AG09319 (cell line): ENCODE measurements at regions not wholly inside any gene's neighbourhood (a gene's known extent, or its start where the extent isn't known, plus 50 kb on each side); places are given as distances from the start of the nearest gene placed in this dataset.

ENCODE experiments used
- DNase-seq: peaks from one replicate; pipeline ENCODE4 v3.0.0-alpha.2; 2010; ENCODE audit warnings: low read depth; ENCODE audit errors: extremely low read depth
- CTCF ChIP-seq: IDR thresholded peaks from 2 replicates; pipeline ENCODE4 v1.5.1; 2011; ENCODE audit warnings: low read depth, mild to moderate bottlenecking, inconsistent platforms, low read length, moderate library complexity

GRCh38 chr6:121896363-121896762 lies 460.9 kb downstream of the GJA1 start:
- no peak for DNase-seq
- no peak for TF ChIP-seq CTCF

GRCh38 chr6:121896771-121897170 lies 461.3 kb downstream of the GJA1 start:
- TF ChIP-seq CTCF: no peak
- DNase-seq: no peak

GRCh38 chr6:121897337-121897760 lies 461.9 kb downstream of the GJA1 start:
- TF ChIP-seq CTCF: no peak
- no peak for DNase-seq

GRCh38 chr6:121901432-121901831 lies 466.0 kb downstream of the GJA1 start:
- no peak for TF ChIP-seq CTCF
- DNase-seq: no peak

GRCh38 chr6:121904559-121904958 lies 469.1 kb downstream of the GJA1 start:
- DNase-seq: no peak
- no peak for TF ChIP-seq CTCF

- TF ChIP-seq CTCF: no peak
- no peak for DNase-seq
These were observed 477.5 kb downstream of the GJA1 start for GRCh38 chr6:121912905-121913304.

GRCh38 chr6:121917263-121917829 lies 481.9 kb downstream of the GJA1 start:
- no peak for TF ChIP-seq CTCF
- DNase-seq: no peak
